HT-29 (cell line): ENCODE measurements at regions not wholly inside any gene's neighbourhood (a gene's known extent, or its start where the extent isn't known, plus 50 kb on each side); places are given as distances from the start of the nearest gene placed in this dataset.
A peak's percentile ranks its signal among the peaks of the same experiment; 100 is the strongest.
"Not testable (repeated sequence)": the region's sequence is repeated elsewhere in the genome, so short reads cannot be mapped to it uniquely, and the experiment has no call there.

Source experiments
- DNase-seq: peaks from one replicate; pipeline ENCODE4 v3.0.0-alpha.2; 2015; ENCODE audit warnings: low spot score

GRCh38 chr17:53344778-53345177 lies 477.9 kb upstream of the KIF2B start:
- no peak for DNase-seq

- no peak for DNase-seq
Measured at GRCh38 chr17:53336281-53336680, 486.4 kb upstream of the KIF2B start.

GRCh38 chr17:53335443-53335842 lies 487.3 kb upstream of the KIF2B start:
- DNase-seq: no peak

- no peak for DNase-seq
Measured at GRCh38 chr17:53330756-53331155, 492.0 kb upstream of the KIF2B start.

- no peak for DNase-seq
Measured at GRCh38 chr17:53321651-53322050, 501.1 kb upstream of the KIF2B start.

- no peak for DNase-seq
Measured at GRCh38 chr17:53319947-53320346, 502.8 kb upstream of the KIF2B start.

- DNase-seq: no peak
Measured at GRCh38 chr17:53316988-53317387, 505.7 kb upstream of the KIF2B start.

- no peak for DNase-seq
Measured at GRCh38 chr17:53316073-53316472, 506.7 kb upstream of the KIF2B start.

- no peak for DNase-seq
Measured at GRCh38 chr17:53314521-53314920, 508.2 kb upstream of the KIF2B start.

- peak; percentile 9 for DNase-seq
Measured at GRCh38 chr17:53313746-53314145, 509.0 kb upstream of the KIF2B start.

GRCh38 chr17:53278466-53278865 lies 544.3 kb upstream of the KIF2B start:
- DNase-seq: no peak

- DNase-seq: no peak
Measured at GRCh38 chr17:53273126-53273525, 549.6 kb upstream of the KIF2B start.

GRCh38 chr17:53270936-53271335 lies 551.8 kb upstream of the KIF2B start:
- no peak for DNase-seq

GRCh38 chr17:53264730-53265129 lies 558.0 kb upstream of the KIF2B start:
- DNase-seq: no peak

GRCh38 chr17:53253956-53254597 lies 568.6 kb upstream of the KIF2B start:
- DNase-seq: no peak

GRCh38 chr17:53249036-53249435 lies 573.7 kb upstream of the KIF2B start:
- no peak for DNase-seq

- DNase-seq: no peak
Measured at GRCh38 chr17:53234138-53234537, 588.6 kb upstream of the KIF2B start.

GRCh38 chr17:53227514-53227913 lies 595.2 kb upstream of the KIF2B start:
- DNase-seq: peak; percentile 1

- DNase-seq: no peak
Measured at GRCh38 chr17:53227111-53227510, 595.6 kb upstream of the KIF2B start.

GRCh38 chr17:53219821-53220220 lies 602.9 kb upstream of the KIF2B start:
- DNase-seq: no peak

GRCh38 chr17:53218723-53219122 lies 604.0 kb upstream of the KIF2B start:
- no peak for DNase-seq

- DNase-seq: no peak
Measured at GRCh38 chr17:53217311-53217710, 605.4 kb upstream of the KIF2B start.

- not testable (repeated sequence) for DNase-seq
Measured at GRCh38 chr17:53208935-53209334, 613.8 kb upstream of the KIF2B start.

GRCh38 chr17:53193044-53193443 lies 629.7 kb upstream of the KIF2B start:
- DNase-seq: no peak
